OCI-LY7 (cell line): ENCODE measurements at regions not wholly inside any gene's neighbourhood (a gene's known extent, or its start where the extent isn't known, plus 50 kb on each side); places are given as distances from the start of the nearest gene placed in this dataset.

Experiments
- BruUV-seq: library from RNA; stranded (reverse); fragments of 400-500 nt; replicated peaks from 2 replicates; lab custom pipeline; 2021; lab: Mats Ljungman, UMichigan
- CTCF ChIA-PET: fragments of 300-600 bp; sonication (Branson Sonifier 250); formaldehyde crosslinking; loops from one replicate; lab custom pipeline; 2022; ENCODE audit warnings: antibody characterized with exemption; ENCODE audit not compliant: unreplicated experiment; lab: Charles Lee
- POLR2A ChIA-PET: fragments of 300-600 bp; sonication (Branson Sonifier 250); formaldehyde crosslinking; loops from one replicate; lab custom pipeline; 2022; ENCODE audit warnings: antibody characterized with exemption; lab: Charles Lee
- DNase-seq: peaks from one replicate; pipeline ENCODE4 v3.0.0-alpha.2; 2015; ENCODE audit warnings: low spot score
- H2AFZ ChIP-seq: fragments of 200-600 bp; sonication (generic), shearing (Covaris generic); 2 replicates; pipeline ENCODE4 v1.6.1; 2014; ENCODE audit warnings: mild to moderate bottlenecking, antibody characterized with exemption, low read length, moderate library complexity
- H3K27ac ChIP-seq: fragments of 200-600 bp; sonication (generic); 2 replicates; pipeline ENCODE4 v1.5.1; 2014; ENCODE audit warnings: mixed run types, low read depth, mild to moderate bottlenecking, moderate library complexity, low read length, inconsistent platforms; ENCODE audit not compliant: poor library complexity, severe bottlenecking
- H3K36me3 ChIP-seq: fragments of 200-600 bp; sonication (generic); 2 replicates; pipeline ENCODE4 v1.6.1; 2014; ENCODE audit warnings: mild to moderate bottlenecking, antibody characterized with exemption, low read length, moderate library complexity, mixed read lengths; ENCODE audit not compliant: insufficient read depth
- H3K4me1 ChIP-seq: fragments of 200-600 bp; sonication (generic); 2 replicates; pipeline ENCODE4 v1.5.1; 2014; ENCODE audit warnings: mild to moderate bottlenecking, low read length; ENCODE audit not compliant: insufficient read depth, poor library complexity, severe bottlenecking
- H3K4me2 ChIP-seq: fragments of 200-600 bp; sonication (generic); 2 replicates; pipeline ENCODE4 v1.6.1; 2014; ENCODE audit warnings: mild to moderate bottlenecking, low read length
- H3K4me3 ChIP-seq: fragments of 200-600 bp; sonication (generic); 2 replicates; pipeline ENCODE4 v1.5.1; 2014; ENCODE audit warnings: mild to moderate bottlenecking, low read depth, low read length; ENCODE audit not compliant: poor library complexity, severe bottlenecking
- H3K79me2 ChIP-seq: fragments of 200-600 bp; sonication (generic); 2 replicates; pipeline ENCODE4 v1.6.1; 2016; ENCODE audit warnings: low read depth, mild to moderate bottlenecking, low read length, moderate library complexity, mixed read lengths; ENCODE audit not compliant: insufficient read depth
- H3K9me2 ChIP-seq: fragments of 200-600 bp; sonication (generic); 2 replicates; pipeline ENCODE4 v1.6.1; 2016; ENCODE audit warnings: mild to moderate bottlenecking, low read length, mixed read lengths; ENCODE audit not compliant: insufficient read depth
- H3K9me3 ChIP-seq: fragments of 200-600 bp; sonication (generic); 2 replicates; pipeline ENCODE4 v1.6.1; 2014; ENCODE audit warnings: mild to moderate bottlenecking, mixed run types, low read length, mixed read lengths
- H4K20me1 ChIP-seq: fragments of 200-600 bp; sonication (generic); 2 replicates; pipeline ENCODE4 v1.6.1; 2014; ENCODE audit warnings: mild to moderate bottlenecking, antibody characterized with exemption, low read length, moderate library complexity, mixed read lengths; ENCODE audit not compliant: insufficient read depth
- EZH2phosphoT487 ChIP-seq: fragments of 200-600 bp; sonication (generic); IDR thresholded peaks from 2 replicates; pipeline ENCODE4 v1.6.1; 2018; ENCODE audit warnings: low read depth, borderline replicate concordance, mild to moderate bottlenecking, mixed run types, antibody characterized with exemption, low read length, moderate library complexity, mixed read lengths
- intact Hi-C: fragments of 100-400 bp; cut with micrococcal nuclease; formaldehyde crosslinking; loops from one replicate; pipeline ENCODE4 v1.10.0; 2022; ENCODE audit not compliant: unreplicated experiment
- TF ChIP-seq, protein P1 (sequence below): fragments of 200-600 bp; sonication (generic); conservative IDR thresholded peaks from 2 replicates; pipeline ENCODE4 v1.5.1; 2014; ENCODE audit warnings: mild to moderate bottlenecking, antibody characterized with exemption, low read length, moderate library complexity, mixed read lengths

DNA sequence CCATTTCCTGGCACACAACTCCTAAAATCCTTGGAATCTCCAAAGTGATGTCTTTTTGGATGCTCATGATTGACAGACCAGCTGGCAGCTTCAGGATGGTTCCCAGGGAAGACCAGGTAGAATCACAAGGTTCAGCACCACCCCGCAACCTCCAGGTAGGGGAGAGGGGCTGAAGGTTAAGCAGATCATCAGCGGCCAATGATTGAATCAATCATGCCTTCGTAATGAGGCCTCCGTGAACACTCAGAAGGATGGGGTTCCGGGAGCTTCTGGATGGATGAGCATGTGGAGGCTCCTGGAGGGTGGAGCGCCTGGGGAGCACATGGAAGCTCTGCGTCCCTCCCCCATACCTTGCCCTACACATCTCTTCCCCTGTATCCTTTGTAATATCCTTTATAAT, 185.9 kb downstream of the SEC14L1 start:
- H3K27ac ChIP-seq: peak overlapping the region; percentile 85
- peaks cover 22% of the 10 kb centered on the region; the same call in 1 of the 2 replicates for H3K79me2 ChIP-seq
- peak overlapping the region; percentile 93; the same call in 1 of the 2 replicates for H3K4me2 ChIP-seq
- no TSS peak for BruUV-seq
- peaks cover 100% of the 10 kb centered on the region for H3K4me1 ChIP-seq
- no peak for TF ChIP-seq EZH2phosphoT487
- TF ChIP-seq, protein P1, sequence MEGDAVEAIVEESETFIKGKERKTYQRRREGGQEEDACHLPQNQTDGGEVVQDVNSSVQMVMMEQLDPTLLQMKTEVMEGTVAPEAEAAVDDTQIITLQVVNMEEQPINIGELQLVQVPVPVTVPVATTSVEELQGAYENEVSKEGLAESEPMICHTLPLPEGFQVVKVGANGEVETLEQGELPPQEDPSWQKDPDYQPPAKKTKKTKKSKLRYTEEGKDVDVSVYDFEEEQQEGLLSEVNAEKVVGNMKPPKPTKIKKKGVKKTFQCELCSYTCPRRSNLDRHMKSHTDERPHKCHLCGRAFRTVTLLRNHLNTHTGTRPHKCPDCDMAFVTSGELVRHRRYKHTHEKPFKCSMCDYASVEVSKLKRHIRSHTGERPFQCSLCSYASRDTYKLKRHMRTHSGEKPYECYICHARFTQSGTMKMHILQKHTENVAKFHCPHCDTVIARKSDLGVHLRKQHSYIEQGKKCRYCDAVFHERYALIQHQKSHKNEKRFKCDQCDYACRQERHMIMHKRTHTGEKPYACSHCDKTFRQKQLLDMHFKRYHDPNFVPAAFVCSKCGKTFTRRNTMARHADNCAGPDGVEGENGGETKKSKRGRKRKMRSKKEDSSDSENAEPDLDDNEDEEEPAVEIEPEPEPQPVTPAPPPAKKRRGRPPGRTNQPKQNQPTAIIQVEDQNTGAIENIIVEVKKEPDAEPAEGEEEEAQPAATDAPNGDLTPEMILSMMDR: no peak
- no peaks in the 10 kb centered on the region for H3K9me3 ChIP-seq
- H3K36me3 ChIP-seq: no peaks in the 10 kb centered on the region
- H3K9me2 ChIP-seq: no peaks in the 10 kb centered on the region
- no peak for DNase-seq
- CTCF ChIA-PET: interaction anchor here (1.1 kb wide), 1 partner anchor 74 kb away, joined by 3 read pairs; no protein-coding TSS in a partner anchor
- H2AFZ ChIP-seq: no peak overlapping the region
- POLR2A ChIA-PET: no interaction called here
- H4K20me1 ChIP-seq: no peaks in the 10 kb centered on the region
- intact Hi-C loops: loop anchor here (5.0 to 10.0 kb wide), 2 partner anchors 239 to 538 kb away; no protein-coding TSS in a partner anchor
- no peak overlapping the region for H3K4me3 ChIP-seq

- intact Hi-C loops: loop anchor here (5.0 to 10.0 kb wide), 2 partner anchors 240 to 538 kb away; no protein-coding TSS in a partner anchor
- POLR2A ChIA-PET: no interaction called here
- TF ChIP-seq, protein P1: no peak
- no peak for TF ChIP-seq EZH2phosphoT487
- Histone ChIP-seq H3K4me1 (peaks cover 100% of the 10 kb centered on the region), H3K9me2 (no peaks in the 10 kb centered on the region), H3K36me3 (no peaks in the 10 kb centered on the region), H3K79me2 (peaks cover 16% of the 10 kb centered on the region; the same call in 1 of the 2 replicates), H3K4me3 (no peak overlapping the region), H4K20me1 (no peaks in the 10 kb centered on the region), H3K4me2 (no peak overlapping the region), H3K9me3 (no peaks in the 10 kb centered on the region), H3K27ac (peak overlapping the region; percentile 85), H2AFZ (no peak overlapping the region)
- CTCF ChIA-PET: no interaction called here
- no peak for DNase-seq
- no TSS peak for BruUV-seq
These were observed 186.4 kb downstream of the SEC14L1 start for GRCh38 chr17:77327181-77327565.
